ENCODE measurements at regions not wholly inside any gene's neighbourhood (a gene's known extent, or its start where the extent isn't known, plus 50 kb on each side); places are given as distances from the start of the nearest gene placed in this dataset.

- Histone ChIP-seq H3K4me1 (ENCODE audit: control insufficient read depth, insufficient read depth, low read length) (no peaks in the 10 kb centered on the region), H3K9ac (ENCODE audit: low read length in 2 of 2) (no peak overlapping the region), H3K27ac (ENCODE audit: low read length) (no peak overlapping the region), H3K4me3 (ENCODE audit: low read length in 2 of 2) (no peak overlapping the region), H3K27me3 (ENCODE audit: control insufficient read depth in 1 of 2, insufficient read depth in 2 of 2, low read length in 2 of 2) (peaks cover 0 to 2% of the 10 kb centered on the region in 2 donors), H3K9me3 (ENCODE audit: control insufficient read depth in 2 of 2, low read length in 2 of 2) (peaks cover 0 to 3% of the 10 kb centered on the region in 2 donors), H3K36me3 (ENCODE audit: control insufficient read depth in 2 of 2, insufficient read depth in 2 of 2, low read length in 2 of 2) (no peaks in the 10 kb centered on the region)
These were observed 212.5 kb downstream of the BMP7 start for GRCh38 chr20:57053793-57054552.

GRCh38 chr20:57055345-57055744 is 211.1 kb downstream of the BMP7 start:
- no peaks in the 10 kb centered on the region for H3K4me1 ChIP-seq (ENCODE audit: control insufficient read depth, insufficient read depth, low read length)

GRCh38 chr20:57056651-57057050 is 209.8 kb downstream of the BMP7 start:
- Histone ChIP-seq H3K27me3 (ENCODE audit: control insufficient read depth in 1 of 2, insufficient read depth in 2 of 2, low read length in 2 of 2) (peaks cover 0 to 4% of the 10 kb centered on the region in 2 donors), H3K9me3 (ENCODE audit: control insufficient read depth in 2 of 2, low read length in 2 of 2) (peaks cover 0 to 3% of the 10 kb centered on the region in 2 donors), H3K9ac (ENCODE audit: low read length in 2 of 2) (no peak overlapping the region), H3K36me3 (ENCODE audit: control insufficient read depth in 2 of 2, insufficient read depth in 2 of 2, low read length in 2 of 2) (no peaks in the 10 kb centered on the region), H3K4me1 (ENCODE audit: control insufficient read depth, insufficient read depth, low read length) (no peaks in the 10 kb centered on the region), H3K4me3 (ENCODE audit: low read length in 2 of 2) (no peak overlapping the region), H3K27ac (ENCODE audit: low read length) (no peak overlapping the region)

More at GRCh38 chr20:57055345-57055744, 211.1 kb downstream of the BMP7 start:
- H3K9me3 ChIP-seq (ENCODE audit: control insufficient read depth in 2 of 2, low read length in 2 of 2), result peaks cover 0 to 3% of the 10 kb centered on the region in 2 donors
- H3K36me3 ChIP-seq (ENCODE audit: control insufficient read depth in 2 of 2, insufficient read depth in 2 of 2, low read length in 2 of 2), result no peaks in the 10 kb centered on the region
- no peak overlapping the region for H3K4me3 ChIP-seq (ENCODE audit: low read length in 2 of 2)
- H3K9ac ChIP-seq (ENCODE audit: low read length in 2 of 2), result no peak overlapping the region
- H3K27ac ChIP-seq (ENCODE audit: low read length), result no peak overlapping the region
- H3K27me3 ChIP-seq (ENCODE audit: control insufficient read depth in 1 of 2, insufficient read depth in 2 of 2, low read length in 2 of 2), result peaks cover 0 to 2% of the 10 kb centered on the region in 2 donors

- Histone ChIP-seq H3K4me3 (ENCODE audit: low read length in 2 of 2) (no peak overlapping the region), H3K36me3 (ENCODE audit: control insufficient read depth in 2 of 2, insufficient read depth in 2 of 2, low read length in 2 of 2) (no peaks in the 10 kb centered on the region), H3K9ac (ENCODE audit: low read length in 2 of 2) (no peak overlapping the region), H3K27ac (ENCODE audit: low read length) (no peak overlapping the region), H3K4me1 (ENCODE audit: control insufficient read depth, insufficient read depth, low read length) (no peaks in the 10 kb centered on the region), H3K27me3 (ENCODE audit: control insufficient read depth in 1 of 2, insufficient read depth in 2 of 2, low read length in 2 of 2) (peaks cover 3 to 9% of the 10 kb centered on the region in 2 donors), H3K9me3 (ENCODE audit: control insufficient read depth in 2 of 2, low read length in 2 of 2) (no peaks in the 10 kb centered on the region)
These were observed 207.3 kb downstream of the BMP7 start for GRCh38 chr20:57059055-57059596.

GRCh38 chr20:57060407-57061050 is 205.9 kb downstream of the BMP7 start:
- no peaks in the 10 kb centered on the region for H3K9me3 ChIP-seq (ENCODE audit: control insufficient read depth in 2 of 2, low read length in 2 of 2)
- H3K4me1 ChIP-seq (ENCODE audit: control insufficient read depth, insufficient read depth, low read length), result no peaks in the 10 kb centered on the region
- H3K4me3 ChIP-seq (ENCODE audit: low read length in 2 of 2), result no peak overlapping the region
- no peak overlapping the region for H3K9ac ChIP-seq (ENCODE audit: low read length in 2 of 2)
- H3K27ac ChIP-seq (ENCODE audit: low read length), result no peak overlapping the region
- peaks cover 9 to 11% of the 10 kb centered on the region in 2 donors for H3K27me3 ChIP-seq (ENCODE audit: control insufficient read depth in 1 of 2, insufficient read depth in 2 of 2, low read length in 2 of 2)
- H3K36me3 ChIP-seq (ENCODE audit: control insufficient read depth in 2 of 2, insufficient read depth in 2 of 2, low read length in 2 of 2), result no peaks in the 10 kb centered on the region

GRCh38 chr20:57061051-57061900 is 205.2 kb downstream of the BMP7 start:
- H3K27ac ChIP-seq (ENCODE audit: low read length), result no peak overlapping the region

GRCh38 chr20:57062241-57062640 is 204.2 kb downstream of the BMP7 start:
- H3K4me1 ChIP-seq (ENCODE audit: control insufficient read depth, insufficient read depth, low read length), result no peaks in the 10 kb centered on the region
- no peak overlapping the region for H3K9ac ChIP-seq (ENCODE audit: low read length in 2 of 2)
- H3K27me3 ChIP-seq (ENCODE audit: control insufficient read depth in 1 of 2, insufficient read depth in 2 of 2, low read length in 2 of 2), result peaks cover 11 to 13% of the 10 kb centered on the region in 2 donors
- H3K27ac ChIP-seq (ENCODE audit: low read length), result no peak overlapping the region
- no peaks in the 10 kb centered on the region for H3K36me3 ChIP-seq (ENCODE audit: control insufficient read depth in 2 of 2, insufficient read depth in 2 of 2, low read length in 2 of 2)
- no peak overlapping the region for H3K4me3 ChIP-seq (ENCODE audit: low read length in 2 of 2)
- H3K9me3 ChIP-seq (ENCODE audit: control insufficient read depth in 2 of 2, low read length in 2 of 2), result no peaks in the 10 kb centered on the region

More at GRCh38 chr20:57061051-57061900, 205.2 kb downstream of the BMP7 start:
- peaks cover 11% of the 10 kb centered on the region in 2 donors for H3K27me3 ChIP-seq (ENCODE audit: control insufficient read depth in 1 of 2, insufficient read depth in 2 of 2, low read length in 2 of 2)
- no peak overlapping the region for H3K9ac ChIP-seq (ENCODE audit: low read length in 2 of 2)
- H3K36me3 ChIP-seq (ENCODE audit: control insufficient read depth in 2 of 2, insufficient read depth in 2 of 2, low read length in 2 of 2), result no peaks in the 10 kb centered on the region
- no peaks in the 10 kb centered on the region for H3K9me3 ChIP-seq (ENCODE audit: control insufficient read depth in 2 of 2, low read length in 2 of 2)
- no peaks in the 10 kb centered on the region for H3K4me1 ChIP-seq (ENCODE audit: control insufficient read depth, insufficient read depth, low read length)
- H3K4me3 ChIP-seq (ENCODE audit: low read length in 2 of 2), result no peak overlapping the region

GRCh38 chr20:57062696-57063270 is 203.7 kb downstream of the BMP7 start:
- Histone ChIP-seq H3K9ac (ENCODE audit: low read length in 2 of 2) (no peak overlapping the region), H3K9me3 (ENCODE audit: control insufficient read depth in 2 of 2, low read length in 2 of 2) (no peaks in the 10 kb centered on the region), H3K27me3 (ENCODE audit: control insufficient read depth in 1 of 2, insufficient read depth in 2 of 2, low read length in 2 of 2) (peaks cover 11 to 14% of the 10 kb centered on the region in 2 donors), H3K36me3 (ENCODE audit: control insufficient read depth in 2 of 2, insufficient read depth in 2 of 2, low read length in 2 of 2) (no peaks in the 10 kb centered on the region), H3K4me1 (ENCODE audit: control insufficient read depth, insufficient read depth, low read length) (no peaks in the 10 kb centered on the region), H3K27ac (ENCODE audit: low read length) (no peak overlapping the region), H3K4me3 (ENCODE audit: low read length in 2 of 2) (no peak overlapping the region)

- H3K4me1 ChIP-seq (ENCODE audit: control insufficient read depth, insufficient read depth, low read length), result no peaks in the 10 kb centered on the region
- no peaks in the 10 kb centered on the region for H3K36me3 ChIP-seq (ENCODE audit: control insufficient read depth in 2 of 2, insufficient read depth in 2 of 2, low read length in 2 of 2)
- H3K27ac ChIP-seq (ENCODE audit: low read length), result no peak overlapping the region
- H3K9ac ChIP-seq (ENCODE audit: low read length in 2 of 2), result no peak overlapping the region
- no peaks in the 10 kb centered on the region for H3K9me3 ChIP-seq (ENCODE audit: control insufficient read depth in 2 of 2, low read length in 2 of 2)
- no peak overlapping the region for H3K4me3 ChIP-seq (ENCODE audit: low read length in 2 of 2)
- H3K27me3 ChIP-seq (ENCODE audit: control insufficient read depth in 1 of 2, insufficient read depth in 2 of 2, low read length in 2 of 2), result peaks cover 23% of the 10 kb centered on the region in 2 donors
These were observed 201.6 kb downstream of the BMP7 start for GRCh38 chr20:57064836-57065235.

- H3K9ac ChIP-seq (ENCODE audit: low read length in 2 of 2), result no peak overlapping the region
- H3K4me3 ChIP-seq (ENCODE audit: low read length in 2 of 2), result no peak overlapping the region
- no peaks in the 10 kb centered on the region for H3K4me1 ChIP-seq (ENCODE audit: control insufficient read depth, insufficient read depth, low read length)
- H3K36me3 ChIP-seq (ENCODE audit: control insufficient read depth in 2 of 2, insufficient read depth in 2 of 2, low read length in 2 of 2), result no peaks in the 10 kb centered on the region
- H3K9me3 ChIP-seq (ENCODE audit: control insufficient read depth in 2 of 2, low read length in 2 of 2), result no peaks in the 10 kb centered on the region
- H3K27me3 ChIP-seq (ENCODE audit: control insufficient read depth in 1 of 2, insufficient read depth in 2 of 2, low read length in 2 of 2), result peaks cover 28 to 31% of the 10 kb centered on the region in 2 donors
- H3K27ac ChIP-seq (ENCODE audit: low read length), result no peak overlapping the region
These were observed 200.8 kb downstream of the BMP7 start for GRCh38 chr20:57065646-57066045.
